ENCODE measurements at regions not wholly inside any gene's neighbourhood (a gene's known extent, or its start where the extent isn't known, plus 50 kb on each side); places are given as distances from the start of the nearest gene placed in this dataset.
"Not testable (repeated sequence)": the region's sequence is repeated elsewhere in the genome, so short reads cannot be mapped to it uniquely, and the experiment has no call there.

- WGBS (ENCODE audit: extremely low coverage, insufficient coverage, insufficient read length): no CpG with 5 or more reads among the region's 3 CpGs
- H3K9ac ChIP-seq (ENCODE audit: low read length): no peak overlapping the region
- H2BK120ac ChIP-seq (ENCODE audit: insufficient read depth, low read length, poor library complexity): no peak overlapping the region
- no peak overlapping the region for H3K14ac ChIP-seq (ENCODE audit: low read length)
- H3K9me3 ChIP-seq (ENCODE audit: insufficient read depth, low read depth, low read length): no peaks in the 10 kb centered on the region
- no peak for DNase-seq
- no peak overlapping the region for H3K4me3 ChIP-seq (ENCODE audit: low read depth, low read length)
- H3K79me1 ChIP-seq (ENCODE audit: low read length): no peaks in the 10 kb centered on the region
- H3K18ac ChIP-seq (ENCODE audit: low read length): no peak overlapping the region
- no peak overlapping the region for H3K27ac ChIP-seq (ENCODE audit: low read depth, low read length)
- H3K4me2 ChIP-seq (ENCODE audit: low read length): no peak overlapping the region
- no peak overlapping the region for H3K4ac ChIP-seq (ENCODE audit: low read depth, low read length)
- no peaks in the 10 kb centered on the region for H3K4me1 ChIP-seq (ENCODE audit: control insufficient read depth in 1 of 2, insufficient read depth in 2 of 2, low read length in 2 of 2)
- no peak overlapping the region for H4K12ac ChIP-seq (ENCODE audit: low read depth, low read length)
- H3K23ac ChIP-seq (ENCODE audit: low read length): no peak overlapping the region
- H2BK12ac ChIP-seq (ENCODE audit: low read length): no peak overlapping the region
- H4K8ac ChIP-seq (ENCODE audit: low read depth, low read length): no peak overlapping the region
- H3K79me2 ChIP-seq (ENCODE audit: control insufficient read depth, insufficient read depth, low read length, poor library complexity): no peaks in the 10 kb centered on the region
- H2AFZ ChIP-seq (ENCODE audit: insufficient read depth, low read length, poor library complexity): no peak overlapping the region
- H2AK5ac ChIP-seq (ENCODE audit: low read length): no peak overlapping the region
- H3K36me3 ChIP-seq (ENCODE audit: control insufficient read depth in 1 of 2, insufficient read depth in 2 of 2, low read length in 2 of 2): no peaks in the 10 kb centered on the region
- H2BK5ac ChIP-seq (ENCODE audit: low read depth, low read length, poor library complexity): no peak overlapping the region
- H3K27me3 ChIP-seq (ENCODE audit: insufficient read depth, low read length): no peaks in the 10 kb centered on the region
- no peak overlapping the region for H4K91ac ChIP-seq (ENCODE audit: low read depth, low read length)
These were observed 93.2 kb downstream of the GPR65 start for GRCh38 chr14:88098163-88098562.

- Histone ChIP-seq H4K8ac (ENCODE audit: low read depth, low read length) (no peak overlapping the region), H2BK120ac (ENCODE audit: insufficient read depth, low read length, poor library complexity) (no peak overlapping the region), H3K23ac (ENCODE audit: low read length) (no peak overlapping the region), H2BK12ac (ENCODE audit: low read length) (no peak overlapping the region), H3K79me2 (ENCODE audit: control insufficient read depth, insufficient read depth, low read length, poor library complexity) (no peaks in the 10 kb centered on the region), H4K12ac (ENCODE audit: low read depth, low read length) (no peak overlapping the region), H3K4me2 (ENCODE audit: low read length) (no peak overlapping the region), H3K27ac (ENCODE audit: low read depth, low read length) (no peak overlapping the region), H4K91ac (ENCODE audit: low read depth, low read length) (no peak overlapping the region), H3K27me3 (ENCODE audit: insufficient read depth, low read length) (no peaks in the 10 kb centered on the region), H3K9ac (ENCODE audit: low read length) (no peak overlapping the region), H2BK5ac (ENCODE audit: low read depth, low read length, poor library complexity) (no peak overlapping the region), H3K14ac (ENCODE audit: low read length) (no peak overlapping the region), H3K36me3 (ENCODE audit: control insufficient read depth in 1 of 2, insufficient read depth in 2 of 2, low read length in 2 of 2) (no peaks in the 10 kb centered on the region), H2AFZ (ENCODE audit: insufficient read depth, low read length, poor library complexity) (no peak overlapping the region), H3K4me1 (ENCODE audit: control insufficient read depth in 1 of 2, insufficient read depth in 2 of 2, low read length in 2 of 2) (peaks cover 0 to 2% of the 10 kb centered on the region in 2 experiments), H3K9me3 (ENCODE audit: insufficient read depth, low read depth, low read length) (peaks cover 8% of the 10 kb centered on the region), H3K79me1 (ENCODE audit: low read length) (no peaks in the 10 kb centered on the region), H3K4ac (ENCODE audit: low read depth, low read length) (no peak overlapping the region), H3K18ac (ENCODE audit: low read length) (no peak overlapping the region), H2AK5ac (ENCODE audit: low read length) (no peak overlapping the region), H3K4me3 (ENCODE audit: low read depth, low read length) (no peak overlapping the region)
- DNase-seq: no peak
- no CpG with 5 or more reads among the region's 1 CpG for WGBS (ENCODE audit: extremely low coverage, insufficient coverage, insufficient read length)
These were observed 99.8 kb downstream of the GPR65 start for GRCh38 chr14:88104710-88105109.

GRCh38 chr14:88106377-88106776, 101.4 kb downstream of the GPR65 start:
- Histone ChIP-seq H4K8ac (ENCODE audit: low read depth, low read length) (no peak overlapping the region), H3K23ac (ENCODE audit: low read length) (no peak overlapping the region), H3K79me1 (ENCODE audit: low read length) (no peaks in the 10 kb centered on the region), H3K36me3 (ENCODE audit: control insufficient read depth in 1 of 2, insufficient read depth in 2 of 2, low read length in 2 of 2) (no peaks in the 10 kb centered on the region), H2BK120ac (ENCODE audit: insufficient read depth, low read length, poor library complexity) (no peak overlapping the region), H4K12ac (ENCODE audit: low read depth, low read length) (no peak overlapping the region), H3K9me3 (ENCODE audit: insufficient read depth, low read depth, low read length) (peaks cover 8% of the 10 kb centered on the region), H3K4me3 (ENCODE audit: low read depth, low read length) (no peak overlapping the region), H2AK5ac (ENCODE audit: low read length) (no peak overlapping the region), H3K79me2 (ENCODE audit: control insufficient read depth, insufficient read depth, low read length, poor library complexity) (no peaks in the 10 kb centered on the region), H2BK5ac (ENCODE audit: low read depth, low read length, poor library complexity) (no peak overlapping the region), H3K14ac (ENCODE audit: low read length) (no peak overlapping the region), H3K18ac (ENCODE audit: low read length) (no peak overlapping the region), H2BK12ac (ENCODE audit: low read length) (no peak overlapping the region), H3K4me2 (ENCODE audit: low read length) (no peak overlapping the region), H4K91ac (ENCODE audit: low read depth, low read length) (no peak overlapping the region), H2AFZ (ENCODE audit: insufficient read depth, low read length, poor library complexity) (no peak overlapping the region), H3K4ac (ENCODE audit: low read depth, low read length) (no peak overlapping the region), H3K27ac (ENCODE audit: low read depth, low read length) (no peak overlapping the region), H3K27me3 (ENCODE audit: insufficient read depth, low read length) (no peaks in the 10 kb centered on the region), H3K9ac (ENCODE audit: low read length) (no peak overlapping the region), H3K4me1 (ENCODE audit: control insufficient read depth in 1 of 2, insufficient read depth in 2 of 2, low read length in 2 of 2) (peaks cover 0 to 2% of the 10 kb centered on the region in 2 experiments)
- DNase-seq: no peak
- no CpG with 5 or more reads among the region's 4 CpGs for WGBS (ENCODE audit: extremely low coverage, insufficient coverage, insufficient read length)

GRCh38 chr14:88127669-88128068, 122.7 kb downstream of the GPR65 start:
- H3K79me2 ChIP-seq (ENCODE audit: control insufficient read depth, insufficient read depth, low read length, poor library complexity); H3K9ac ChIP-seq (ENCODE audit: low read length); H3K36me3 ChIP-seq (ENCODE audit: control insufficient read depth in 1 of 2, insufficient read depth in 2 of 2, low read length in 2 of 2); H3K27me3 ChIP-seq (ENCODE audit: insufficient read depth, low read length); H2AK5ac ChIP-seq (ENCODE audit: low read length); H2AFZ ChIP-seq (ENCODE audit: insufficient read depth, low read length, poor library complexity); H3K18ac ChIP-seq (ENCODE audit: low read length); H3K23ac ChIP-seq (ENCODE audit: low read length); H3K4me2 ChIP-seq (ENCODE audit: low read length); H3K4me3 ChIP-seq (ENCODE audit: low read depth, low read length); H4K12ac ChIP-seq (ENCODE audit: low read depth, low read length); H3K9me3 ChIP-seq (ENCODE audit: insufficient read depth, low read depth, low read length); H3K4ac ChIP-seq (ENCODE audit: low read depth, low read length); H3K27ac ChIP-seq (ENCODE audit: low read depth, low read length); DNase-seq: not testable (repeated sequence)
- Histone ChIP-seq H2BK12ac (ENCODE audit: low read length) (peak overlapping the region; percentile 15), H3K4me1 (ENCODE audit: control insufficient read depth in 1 of 2, insufficient read depth in 2 of 2, low read length in 2 of 2) (peaks cover 9 to 14% of the 10 kb centered on the region in 2 experiments), H3K79me1 (ENCODE audit: low read length) (peaks cover 18% of the 10 kb centered on the region), H3K14ac (ENCODE audit: low read length) (peak overlapping the region; percentile 4), H2BK5ac (ENCODE audit: low read depth, low read length, poor library complexity) (peak overlapping the region; percentile 4), H4K91ac (ENCODE audit: low read depth, low read length) (peak overlapping the region; percentile 30), H2BK120ac (ENCODE audit: insufficient read depth, low read length, poor library complexity) (peak overlapping the region; percentile 93), H4K8ac (ENCODE audit: low read depth, low read length) (peak overlapping the region; percentile 53)
- no CpG with 5 or more reads among the region's 7 CpGs for WGBS (ENCODE audit: extremely low coverage, insufficient coverage, insufficient read length)

All from trophoblast cell (in vitro differentiated cells and primary cell).